ENCODE measurements at regions not wholly inside any gene's neighbourhood (a gene's known extent, or its start where the extent isn't known, plus 50 kb on each side); places are given as distances from the start of the nearest gene placed in this dataset.

DNA sequence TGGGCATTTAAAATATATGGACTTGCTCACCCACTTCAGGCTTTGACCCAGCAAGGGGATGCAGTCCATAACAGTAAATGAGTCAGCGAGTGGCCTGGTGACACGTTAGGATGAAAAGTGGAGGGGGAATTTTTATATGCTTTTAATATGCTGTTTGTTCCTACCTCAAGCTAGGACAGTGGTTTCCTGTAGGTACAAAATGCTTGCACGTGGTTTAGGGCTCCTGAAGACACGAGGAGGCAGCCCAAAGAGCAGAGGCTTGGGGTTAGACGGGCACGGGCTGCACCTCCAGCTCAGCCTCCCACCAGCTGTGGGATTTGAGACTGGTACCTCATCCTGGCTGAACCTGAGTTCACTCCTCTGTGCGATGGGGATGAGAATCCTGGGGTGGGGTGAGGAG is 306.2 kb upstream of the CXCR4 start:
- DNase-seq (ENCODE audit: extremely low spot score): no peak
- TF ChIP-seq ELF4 (IDR thresholded peaks at IDR 0.05) (no peak), HDGF (IDR thresholded peaks at IDR 0.05; ENCODE audit: borderline replicate concordance) (no peak)
- CTCF ChIA-PET: interaction anchor here (0.8 to 1.7 kb wide), 2 partner anchors 10 to 314 kb away, joined by 3 to 4 read pairs; no protein-coding TSS in a partner anchor
- POLR2A ChIA-PET: no interaction called here

GRCh38 chr2:136423516-136423996 is 305.6 kb upstream of the CXCR4 start:
- peak; percentile 81 for DNase-seq (ENCODE audit: extremely low spot score)
- no peak for TF ChIP-seq ARNT (IDR thresholded peaks at IDR 0.05)
- no peak for TF ChIP-seq ELF4 (IDR thresholded peaks at IDR 0.05)
- TF ChIP-seq FOXM1 (IDR thresholded peaks at IDR 0.05; ENCODE audit: borderline replicate concordance): no peak
- no peak for TF ChIP-seq TARDBP (IDR thresholded peaks at IDR 0.05)
- no peak for TF ChIP-seq SUZ12 (IDR thresholded peaks at IDR 0.05)
- TF ChIP-seq L3MBTL2 (conservative IDR thresholded peaks at IDR 0.05): peak; percentile 78
- TF ChIP-seq SP1 (IDR thresholded peaks at IDR 0.05): no peak
- TF ChIP-seq FOXA1 (IDR thresholded peaks at IDR 0.05): no peak
- CTCF ChIA-PET: interaction anchor here (0.6 to 1.7 kb wide), 4 partner anchors 9 to 1429 kb away, joined by 3 to 4 read pairs (median 3); no protein-coding TSS in a partner anchor
- POLR2A ChIA-PET: no interaction called here

- DNase-seq (ENCODE audit: extremely low spot score): no peak
- TF ChIP-seq L3MBTL2 (conservative IDR thresholded peaks at IDR 0.05): no peak
- no peak for TF ChIP-seq ARNT (IDR thresholded peaks at IDR 0.05)
- TF ChIP-seq ZNF384 (IDR thresholded peaks at IDR 0.05): no peak
- POLR2A ChIA-PET: no interaction called here
- CTCF ChIA-PET: interaction anchor here (1.7 kb wide), 1 partner anchor 8 kb away, joined by 4 read pairs; no protein-coding TSS in a partner anchor
These were observed 304.6 kb upstream of the CXCR4 start for GRCh38 chr2:136422512-136422911.

GRCh38 chr2:136420346-136420745 is 302.4 kb upstream of the CXCR4 start:
- no peak for DNase-seq (ENCODE audit: extremely low spot score)
- no peak for TF ChIP-seq FOXK2 (IDR thresholded peaks at IDR 0.05)
- no peak for TF ChIP-seq FOXA1 (IDR thresholded peaks at IDR 0.05)
- no peak for TF ChIP-seq CTBP1 (IDR thresholded peaks at IDR 0.05; ENCODE audit: borderline replicate concordance)
- no peak for TF ChIP-seq FOXM1 (IDR thresholded peaks at IDR 0.05; ENCODE audit: borderline replicate concordance)
- no peak for TF ChIP-seq SP1 (IDR thresholded peaks at IDR 0.05)
- no peak for TF ChIP-seq BHLHE40 (IDR thresholded peaks at IDR 0.05; ENCODE audit: borderline replicate concordance)
- TF ChIP-seq, protein P1, sequence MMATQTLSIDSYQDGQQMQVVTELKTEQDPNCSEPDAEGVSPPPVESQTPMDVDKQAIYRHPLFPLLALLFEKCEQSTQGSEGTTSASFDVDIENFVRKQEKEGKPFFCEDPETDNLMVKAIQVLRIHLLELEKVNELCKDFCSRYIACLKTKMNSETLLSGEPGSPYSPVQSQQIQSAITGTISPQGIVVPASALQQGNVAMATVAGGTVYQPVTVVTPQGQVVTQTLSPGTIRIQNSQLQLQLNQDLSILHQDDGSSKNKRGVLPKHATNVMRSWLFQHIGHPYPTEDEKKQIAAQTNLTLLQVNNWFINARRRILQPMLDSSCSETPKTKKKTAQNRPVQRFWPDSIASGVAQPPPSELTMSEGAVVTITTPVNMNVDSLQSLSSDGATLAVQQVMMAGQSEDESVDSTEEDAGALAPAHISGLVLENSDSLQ (IDR thresholded peaks at IDR 0.05): no peak
- TF ChIP-seq ARNT (IDR thresholded peaks at IDR 0.05): no peak
- TF ChIP-seq HDGF (IDR thresholded peaks at IDR 0.05; ENCODE audit: borderline replicate concordance): no peak
- TF ChIP-seq SUZ12 (IDR thresholded peaks at IDR 0.05): no peak
- TF ChIP-seq TARDBP (IDR thresholded peaks at IDR 0.05): no peak
- no peak for TF ChIP-seq LEF1 (IDR thresholded peaks at IDR 0.05; ENCODE audit: borderline replicate concordance)
- no peak for TF ChIP-seq ELF4 (IDR thresholded peaks at IDR 0.05)
- no peak for TF ChIP-seq NFRKB (IDR thresholded peaks at IDR 0.05)
- TF ChIP-seq ZNF384 (IDR thresholded peaks at IDR 0.05): no peak
- CTCF ChIA-PET: no interaction called here
- POLR2A ChIA-PET: no interaction called here

DNA sequence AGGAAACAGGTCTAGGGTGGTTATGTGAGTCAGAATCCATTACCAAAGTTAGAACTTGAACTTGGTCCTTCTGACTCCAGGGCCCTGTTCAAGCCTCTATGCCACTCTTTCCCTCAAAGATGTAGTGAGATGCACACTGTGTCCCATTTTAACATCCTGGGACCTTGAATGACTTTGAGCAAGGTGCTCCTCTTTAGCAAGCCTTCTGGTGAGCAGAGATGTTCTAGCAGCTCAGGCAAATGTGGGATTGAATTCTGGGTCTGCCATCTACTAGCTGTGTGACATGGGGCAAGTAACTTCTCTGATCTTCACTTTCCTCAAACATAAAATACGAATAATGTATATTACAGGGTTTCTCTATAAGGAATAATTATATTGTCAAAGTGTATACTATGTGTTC is 294.0 kb upstream of the CXCR4 start:
- DNase-seq (ENCODE audit: extremely low spot score): no peak
- CTCF ChIA-PET: no interaction called here
- POLR2A ChIA-PET: no interaction called here
- no peak for TF ChIP-seq HDGF (IDR thresholded peaks at IDR 0.05; ENCODE audit: borderline replicate concordance)
- TF ChIP-seq ARNT (IDR thresholded peaks at IDR 0.05): no peak
- TF ChIP-seq, protein P1 (IDR thresholded peaks at IDR 0.05): no peak
- no peak for TF ChIP-seq L3MBTL2 (conservative IDR thresholded peaks at IDR 0.05)
- TF ChIP-seq LEF1 (IDR thresholded peaks at IDR 0.05; ENCODE audit: borderline replicate concordance): no peak
- no peak for TF ChIP-seq CTBP1 (IDR thresholded peaks at IDR 0.05; ENCODE audit: borderline replicate concordance)
- no peak for TF ChIP-seq TARDBP (IDR thresholded peaks at IDR 0.05)
- no peak for TF ChIP-seq FOXM1 (IDR thresholded peaks at IDR 0.05; ENCODE audit: borderline replicate concordance)
- no peak for TF ChIP-seq SP1 (IDR thresholded peaks at IDR 0.05)
- TF ChIP-seq SUZ12 (IDR thresholded peaks at IDR 0.05): no peak
- TF ChIP-seq FOXA1 (IDR thresholded peaks at IDR 0.05): no peak
- no peak for TF ChIP-seq ZNF384 (IDR thresholded peaks at IDR 0.05)
- TF ChIP-seq FOXK2 (IDR thresholded peaks at IDR 0.05): no peak
- no peak for TF ChIP-seq BHLHE40 (IDR thresholded peaks at IDR 0.05; ENCODE audit: borderline replicate concordance)

DNA sequence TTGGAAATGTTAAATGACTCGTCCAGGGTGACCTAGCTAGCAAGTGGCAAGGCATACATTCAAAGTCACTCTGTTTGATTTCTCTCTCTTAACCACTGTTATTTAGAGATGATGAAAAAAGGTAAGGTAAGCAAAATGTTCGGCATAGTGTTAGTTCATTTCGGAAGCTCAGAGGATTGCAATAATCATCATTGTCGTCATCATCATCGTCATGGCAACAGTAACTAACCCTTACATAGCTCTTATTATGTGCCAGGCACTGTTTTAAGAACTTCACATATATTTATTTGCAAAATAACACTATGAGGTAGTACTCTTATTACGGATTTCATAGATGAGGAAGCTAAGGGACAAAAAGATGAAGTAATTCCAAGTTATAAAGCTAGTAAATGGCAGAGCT is 292.7 kb upstream of the CXCR4 start:
- POLR2A ChIA-PET: no interaction called here
- DNase-seq (ENCODE audit: extremely low spot score): no peak
- TF ChIP-seq FOXK2 (IDR thresholded peaks at IDR 0.05) (no peak), L3MBTL2 (conservative IDR thresholded peaks at IDR 0.05) (no peak), FOXA1 (IDR thresholded peaks at IDR 0.05) (no peak), SUZ12 (IDR thresholded peaks at IDR 0.05) (no peak), CTBP1 (IDR thresholded peaks at IDR 0.05; ENCODE audit: borderline replicate concordance) (no peak), FOXM1 (IDR thresholded peaks at IDR 0.05; ENCODE audit: borderline replicate concordance) (no peak), TARDBP (IDR thresholded peaks at IDR 0.05) (no peak), NFRKB (IDR thresholded peaks at IDR 0.05) (no peak), ARNT (IDR thresholded peaks at IDR 0.05) (no peak), ZNF384 (IDR thresholded peaks at IDR 0.05) (no peak)
- TF ChIP-seq, protein P1 (IDR thresholded peaks at IDR 0.05): no peak
- CTCF ChIA-PET: interaction anchor here (0.6 kb wide), 1 partner anchor 245 kb away, joined by 3 read pairs; no protein-coding TSS in a partner anchor

DNA sequence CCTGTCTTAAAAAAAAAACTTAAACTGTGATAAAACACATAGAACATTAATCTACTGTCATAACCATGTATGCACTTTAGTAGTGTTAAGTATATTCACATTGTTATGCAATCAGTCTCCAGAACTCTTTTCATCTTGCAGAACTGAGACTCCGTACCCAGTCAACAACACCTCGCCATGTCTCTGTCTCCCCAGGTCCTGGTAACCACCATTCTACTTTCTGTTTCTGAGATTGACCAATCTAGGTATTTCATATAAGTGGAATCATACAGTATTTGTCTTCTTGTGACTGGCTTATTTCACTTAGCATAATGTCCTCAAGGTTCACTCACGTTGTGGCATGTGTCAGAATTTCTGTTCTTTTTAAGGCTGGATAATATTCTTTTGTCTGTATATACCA is 290.8 kb upstream of the CXCR4 start:
- TF ChIP-seq TARDBP (IDR thresholded peaks at IDR 0.05): no peak
- no peak for TF ChIP-seq NFRKB (IDR thresholded peaks at IDR 0.05)
- no peak for TF ChIP-seq BHLHE40 (IDR thresholded peaks at IDR 0.05; ENCODE audit: borderline replicate concordance)
- TF ChIP-seq ELF4 (IDR thresholded peaks at IDR 0.05): no peak
- no peak for TF ChIP-seq FOXM1 (IDR thresholded peaks at IDR 0.05; ENCODE audit: borderline replicate concordance)
- no peak for TF ChIP-seq FOXA1 (IDR thresholded peaks at IDR 0.05)
- no peak for TF ChIP-seq CTBP1 (IDR thresholded peaks at IDR 0.05; ENCODE audit: borderline replicate concordance)
- DNase-seq (ENCODE audit: extremely low spot score): no peak
- CTCF ChIA-PET: interaction anchor here (0.7 kb wide), 1 partner anchor 90 kb away, joined by 3 read pairs; no protein-coding TSS in a partner anchor
- POLR2A ChIA-PET: no interaction called here

Measured in HEK293T (cell line).